GM19324 (cell line): ENCODE measurements at regions not wholly inside any gene's neighbourhood (a gene's known extent, or its start where the extent isn't known, plus 50 kb on each side); places are given as distances from the start of the nearest gene placed in this dataset.

Experiments used
- ATAC-seq: cut with Tn5 transposase; IDR thresholded peaks from one replicate; pipeline ENCODE4 v1.9.1; 2021; ENCODE audit warnings: mild to moderate bottlenecking, moderate library complexity; ENCODE audit not compliant: unreplicated experiment, low FRiP score

DNA sequence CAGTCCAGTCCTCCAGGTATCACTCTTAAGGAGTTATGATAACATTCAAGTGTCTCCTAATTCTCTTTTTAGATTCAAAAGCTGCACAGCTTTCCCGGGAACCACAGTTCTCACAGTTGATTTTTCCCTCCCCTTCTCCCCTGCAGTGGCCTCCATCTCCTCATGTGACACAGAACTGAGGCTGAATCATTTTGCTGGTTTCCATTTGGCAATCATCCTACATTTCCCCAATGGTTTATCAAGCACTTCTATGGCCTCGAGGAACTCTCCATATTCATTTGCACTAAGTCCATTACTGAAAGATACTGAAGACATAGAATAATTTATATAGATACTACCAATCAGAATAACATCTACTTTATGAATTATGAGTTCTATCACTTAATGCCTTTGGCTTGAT is 484.9 kb downstream of the GPAM start:
- no peak for ATAC-seq

DNA sequence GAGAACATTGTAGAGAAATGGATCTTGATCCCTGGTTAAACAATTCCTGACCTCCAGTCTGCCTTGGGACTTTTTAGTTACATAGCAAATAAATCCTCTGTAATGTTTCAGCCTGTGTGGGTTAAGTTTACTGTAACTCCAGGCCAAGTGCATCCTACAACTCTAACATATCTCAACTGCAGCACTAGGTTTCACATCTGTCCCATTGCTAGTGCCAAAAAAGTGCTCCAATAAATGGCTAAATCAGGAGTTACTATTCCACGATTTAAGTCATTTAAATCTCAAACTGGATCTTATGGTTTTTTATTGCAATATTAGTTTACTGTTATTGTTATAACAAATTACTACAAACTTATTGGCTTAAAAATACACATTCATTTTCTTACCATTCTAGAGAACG is 479.6 kb downstream of the GPAM start:
- ATAC-seq, result no peak

DNA sequence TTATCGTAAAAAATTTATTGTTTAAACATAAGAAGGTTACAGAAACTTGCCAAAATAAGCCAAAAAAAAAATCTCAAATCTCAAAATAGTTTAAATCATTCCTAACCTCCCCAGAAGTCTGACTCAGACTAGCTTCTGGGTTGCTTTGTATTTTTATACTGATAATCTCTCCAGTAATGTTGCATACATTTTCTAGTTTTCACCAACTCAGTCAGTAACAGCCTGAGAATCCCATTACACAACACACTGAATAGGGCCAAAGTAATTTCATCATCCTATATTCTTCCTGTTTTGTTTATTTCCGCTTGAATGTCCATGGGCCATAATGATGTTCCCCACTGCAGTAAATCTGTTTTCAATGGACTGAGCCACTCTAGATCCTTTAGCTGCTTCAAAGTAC is 478.5 kb downstream of the GPAM start:
- no peak for ATAC-seq

DNA sequence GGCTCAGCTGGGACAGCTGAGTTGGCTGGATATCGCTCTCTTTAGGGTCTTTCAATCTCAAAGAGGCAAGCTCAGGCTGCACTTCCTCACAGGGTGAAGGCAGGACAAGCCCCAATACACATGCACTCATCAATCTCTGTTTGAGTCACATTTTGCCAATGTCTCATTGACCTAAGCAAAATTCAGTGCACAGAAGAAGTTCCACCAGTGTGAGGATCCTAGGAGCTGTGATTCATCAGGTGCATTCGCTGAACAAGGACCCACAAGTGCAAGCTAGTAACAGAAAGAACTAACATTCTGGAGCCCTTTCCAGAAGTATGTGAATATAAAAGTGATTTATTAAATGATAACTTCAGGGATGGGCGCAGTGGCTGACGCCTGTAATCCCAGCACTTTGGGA is 477.2 kb downstream of the GPAM start:
- ATAC-seq, result no peak

DNA sequence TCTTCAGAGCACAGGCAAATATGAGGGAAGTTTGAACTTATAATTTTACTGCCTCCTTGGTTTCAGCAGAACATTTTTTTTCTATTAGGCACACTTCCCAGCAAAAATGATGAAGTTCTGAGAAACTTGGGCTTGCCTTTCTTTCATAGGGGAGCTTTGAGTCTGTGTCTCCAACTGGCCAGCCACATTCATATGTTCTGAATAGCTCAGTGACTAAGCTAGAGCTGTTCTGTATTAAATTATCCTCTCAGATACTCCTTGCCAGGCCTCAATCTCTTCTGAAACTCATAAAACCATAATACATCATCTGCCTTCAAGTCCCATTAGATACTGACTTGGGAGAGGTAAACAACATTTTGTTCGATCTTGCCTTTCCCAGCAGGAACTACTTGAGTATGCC is 476.5 kb downstream of the GPAM start:
- no peak for ATAC-seq

DNA sequence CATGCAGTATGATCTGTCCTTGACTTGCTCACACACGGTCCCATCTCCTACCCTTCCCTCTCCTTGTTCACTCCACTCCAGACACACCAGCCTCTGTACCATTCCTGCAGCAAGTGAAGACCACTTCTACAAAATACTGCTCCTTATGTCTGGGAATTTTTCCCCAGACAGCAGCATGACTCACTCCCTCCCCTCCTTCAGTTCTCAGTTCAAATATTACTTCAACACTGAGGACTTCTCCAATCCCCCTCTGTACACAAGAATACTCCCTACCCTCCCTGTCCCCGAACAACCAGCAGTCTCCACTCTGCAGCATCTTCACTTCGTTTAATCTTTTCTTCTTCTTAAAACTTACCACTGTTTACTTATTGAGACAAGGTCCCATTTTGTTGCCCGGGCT is 474.0 kb downstream of the GPAM start:
- no peak for ATAC-seq

DNA sequence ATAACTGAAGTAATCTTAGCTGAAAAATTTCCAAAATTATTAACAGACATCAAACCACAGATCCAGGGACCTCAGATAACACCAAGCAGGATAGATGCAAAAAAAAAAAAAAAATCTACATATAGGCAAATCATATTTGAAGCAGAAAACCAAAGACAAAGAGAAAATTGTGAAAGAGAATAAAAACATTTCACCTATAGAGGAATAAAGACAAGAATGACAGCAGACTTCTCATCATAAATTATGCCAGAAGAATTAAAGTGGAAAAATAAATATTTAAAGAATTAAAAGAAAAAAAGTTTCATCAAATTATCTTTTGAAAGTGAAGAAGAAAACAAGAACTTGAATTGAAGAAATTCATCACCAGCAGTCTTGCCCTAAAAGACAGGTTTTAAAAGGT is 467.5 kb downstream of the GPAM start:
- no peak for ATAC-seq

DNA sequence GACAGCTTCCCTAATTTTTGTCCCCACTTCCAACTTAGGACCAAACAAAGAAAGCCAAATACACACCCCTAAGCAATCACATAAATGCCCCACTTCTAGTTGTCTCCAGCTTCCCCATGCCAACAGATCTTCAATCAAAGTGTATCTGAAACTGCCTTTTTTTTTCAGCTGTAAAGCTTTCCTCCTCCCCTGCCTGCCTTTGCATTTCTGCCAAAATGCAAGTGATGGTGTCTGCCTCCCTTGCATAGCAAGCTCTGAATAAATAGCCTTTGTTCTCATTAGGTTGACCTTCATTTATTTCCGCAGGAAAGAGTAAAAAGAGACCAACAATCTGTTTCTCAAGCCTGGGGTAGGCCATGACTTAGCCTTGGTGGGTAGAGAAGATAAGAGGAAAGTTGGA is 459.4 kb downstream of the GPAM start:
- no peak for ATAC-seq

DNA sequence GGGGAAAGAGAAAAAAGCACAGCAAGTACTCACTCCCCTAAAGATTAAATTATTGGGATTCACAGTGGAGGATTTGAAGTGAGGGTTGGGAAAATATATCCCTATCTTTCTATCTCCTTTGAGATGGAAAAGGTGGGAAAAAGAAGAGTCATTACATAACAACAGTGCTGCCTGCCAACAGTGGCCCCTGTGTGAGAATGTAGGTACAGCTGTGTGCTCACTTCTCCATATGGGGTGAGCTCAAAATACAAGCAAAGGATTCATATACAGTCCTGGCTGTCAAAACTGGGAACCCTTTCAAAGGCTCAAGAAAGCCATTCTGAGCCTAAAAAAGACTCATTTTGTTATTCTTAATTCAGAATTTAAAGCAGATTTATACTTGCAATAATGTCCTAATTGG is 458.5 kb downstream of the GPAM start:
- ATAC-seq, result no peak

DNA sequence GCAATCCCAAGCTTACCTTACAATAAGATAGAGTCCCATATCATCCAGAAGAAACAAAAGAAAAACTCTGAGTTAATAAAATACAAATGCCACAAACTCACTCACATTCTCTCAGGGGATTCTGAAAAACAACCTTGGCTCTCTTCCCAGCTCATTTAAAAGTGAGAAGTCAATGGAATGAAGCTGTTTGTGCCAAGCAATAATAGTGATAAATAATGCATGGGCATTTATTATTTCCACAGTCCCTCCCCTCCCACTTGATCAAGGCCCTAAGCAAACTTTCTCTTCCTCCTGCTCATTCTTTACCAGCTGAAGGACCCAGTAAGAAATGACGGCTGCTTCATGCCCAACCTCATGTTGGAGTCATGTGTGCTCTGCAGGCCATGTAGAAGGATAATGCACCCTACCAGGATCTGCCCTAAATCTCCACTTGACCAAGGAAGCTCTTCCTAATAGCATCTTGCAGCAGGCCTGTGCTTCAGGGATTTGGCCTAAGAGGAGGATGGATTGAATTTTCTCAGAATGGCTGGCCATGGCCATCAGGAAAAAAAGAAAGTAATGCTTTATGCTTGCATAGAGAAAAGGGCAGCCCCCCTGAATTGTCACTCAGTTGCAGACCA is 451.3 kb downstream of the GPAM start:
- ATAC-seq, result no peak

DNA sequence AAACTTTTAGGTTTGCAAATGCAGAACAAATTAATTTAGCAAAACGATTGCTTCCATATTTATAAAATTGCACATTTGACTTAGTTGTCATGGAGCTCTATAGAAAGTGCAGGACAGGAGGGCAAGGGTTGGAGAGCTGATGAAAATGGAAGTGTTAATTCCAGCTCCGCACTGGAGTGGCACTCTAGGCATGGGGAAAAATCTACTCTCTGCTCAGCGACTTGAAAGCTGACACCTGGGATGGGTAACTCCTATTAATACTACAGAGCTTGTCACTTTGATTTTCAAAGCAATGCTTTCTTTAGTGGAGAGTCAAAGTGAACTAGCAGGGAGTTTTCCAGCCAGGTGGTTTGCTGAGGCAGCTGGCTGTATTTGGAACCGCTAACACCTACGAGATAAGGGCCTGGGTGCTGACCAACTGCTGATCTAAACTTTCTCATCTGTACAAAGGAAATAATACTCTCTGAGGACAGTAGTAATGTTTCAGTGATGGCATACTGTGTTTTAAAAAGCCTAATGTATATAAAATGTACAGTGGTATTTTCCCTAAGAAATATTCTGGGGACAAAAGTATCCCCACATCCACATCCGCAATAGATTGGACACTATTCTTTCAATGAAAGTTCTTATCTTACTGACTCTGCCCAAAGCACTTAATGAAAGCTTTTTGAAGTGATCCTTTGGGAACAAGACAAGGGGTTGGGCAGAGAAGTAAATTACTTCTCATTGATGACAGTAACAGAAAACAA is 444.3 kb downstream of the GPAM start:
- no peak for ATAC-seq

DNA sequence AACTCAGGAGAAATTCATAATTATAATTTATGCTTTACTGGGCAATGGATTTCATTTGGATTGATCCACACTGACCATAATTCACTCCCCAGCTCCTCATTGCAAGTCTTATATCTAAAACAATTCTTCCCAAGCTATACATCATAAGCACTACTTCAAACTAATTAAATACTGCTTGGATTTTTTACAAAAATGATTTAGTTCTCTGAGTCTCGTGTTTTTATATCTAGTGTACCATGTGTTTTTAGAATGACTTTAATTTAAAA is 443.8 kb downstream of the GPAM start:
- ATAC-seq, result no peak

DNA sequence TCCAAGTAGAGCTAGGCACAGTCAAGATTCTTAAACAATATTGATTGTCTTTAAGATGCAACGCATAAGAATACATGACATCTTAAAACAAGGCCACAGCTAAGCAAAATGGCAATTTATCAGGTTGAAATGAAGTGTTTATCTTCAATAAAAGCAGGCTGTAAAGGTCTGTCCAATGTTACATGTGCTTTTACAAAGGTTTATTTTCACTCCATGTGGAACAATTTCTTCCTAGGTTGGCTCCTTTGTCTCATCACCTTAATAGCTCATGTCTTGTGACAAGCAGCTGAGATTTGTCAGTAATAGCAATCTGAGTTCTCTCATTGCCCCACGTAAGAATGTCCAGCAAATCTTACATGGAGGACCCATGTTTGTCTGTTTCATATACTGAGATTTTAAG is 437.6 kb downstream of the GPAM start:
- no peak for ATAC-seq

DNA sequence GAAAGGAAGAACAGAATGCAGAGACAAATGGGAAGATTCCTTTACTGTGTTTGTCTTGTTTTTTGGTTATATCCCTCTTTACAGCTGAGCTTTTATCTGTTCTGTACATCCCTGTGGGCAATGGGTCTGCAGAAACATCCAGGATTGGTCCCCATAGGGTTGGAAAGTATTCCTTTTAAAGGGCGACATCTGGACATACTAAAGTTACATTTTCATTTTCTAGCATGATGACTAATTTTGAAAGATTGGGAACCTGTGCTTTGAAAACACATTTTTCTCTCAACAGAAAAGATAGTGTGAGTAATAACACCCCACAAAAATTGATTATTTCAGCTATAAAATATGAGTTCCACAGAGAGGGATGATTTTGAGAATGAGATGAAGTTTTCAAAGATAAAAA is 435.8 kb downstream of the GPAM start:
- no peak for ATAC-seq

DNA sequence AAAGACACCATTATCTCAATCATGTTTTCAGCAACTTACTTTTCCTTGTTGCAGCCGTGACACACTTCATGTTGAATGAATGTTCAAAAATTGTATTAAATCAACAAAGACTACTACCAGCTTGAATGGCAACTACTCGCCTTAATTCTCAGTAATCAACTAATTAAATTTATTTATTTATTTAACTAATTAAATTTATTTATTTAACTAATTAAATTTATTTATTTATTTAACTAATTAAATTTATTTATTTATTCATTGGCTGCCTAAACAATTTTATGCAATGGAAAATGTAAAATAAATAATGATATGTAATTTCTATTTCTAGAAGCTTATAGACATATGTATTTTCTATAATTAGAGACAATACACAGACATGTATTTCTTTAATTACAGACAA is 435.4 kb downstream of the GPAM start:
- ATAC-seq, result no peak

DNA sequence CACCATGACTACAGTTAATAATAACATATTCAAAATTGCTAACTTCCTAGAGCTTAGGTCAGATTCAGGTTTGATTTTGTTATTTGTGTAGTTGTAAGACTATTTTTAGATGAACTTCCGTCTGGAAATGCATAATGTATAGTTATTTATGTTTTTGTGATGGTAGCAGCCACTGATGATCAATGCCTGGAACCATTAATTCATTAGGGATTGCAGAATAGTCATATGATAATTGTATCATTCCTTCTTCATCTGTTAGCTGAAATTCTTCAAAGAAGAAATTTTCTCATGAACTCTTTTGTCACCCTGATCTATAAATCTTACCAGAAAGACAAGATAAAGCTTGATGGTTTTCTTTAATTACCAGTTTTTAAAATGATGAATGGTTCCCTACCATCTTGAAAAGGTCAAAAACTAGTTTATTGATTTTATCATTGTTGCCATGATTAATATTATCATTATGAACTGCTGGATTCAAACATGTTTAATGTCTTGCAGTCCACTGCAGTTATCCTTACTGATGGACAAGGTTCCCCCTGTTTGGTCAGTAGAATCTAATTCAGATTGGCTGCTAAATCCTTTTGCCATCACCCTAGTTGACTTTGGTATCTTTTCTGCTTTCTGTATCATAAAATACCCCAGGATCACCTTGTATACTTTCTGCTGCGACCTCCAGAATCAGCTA is 433.3 kb downstream of the GPAM start:
- no peak for ATAC-seq

DNA sequence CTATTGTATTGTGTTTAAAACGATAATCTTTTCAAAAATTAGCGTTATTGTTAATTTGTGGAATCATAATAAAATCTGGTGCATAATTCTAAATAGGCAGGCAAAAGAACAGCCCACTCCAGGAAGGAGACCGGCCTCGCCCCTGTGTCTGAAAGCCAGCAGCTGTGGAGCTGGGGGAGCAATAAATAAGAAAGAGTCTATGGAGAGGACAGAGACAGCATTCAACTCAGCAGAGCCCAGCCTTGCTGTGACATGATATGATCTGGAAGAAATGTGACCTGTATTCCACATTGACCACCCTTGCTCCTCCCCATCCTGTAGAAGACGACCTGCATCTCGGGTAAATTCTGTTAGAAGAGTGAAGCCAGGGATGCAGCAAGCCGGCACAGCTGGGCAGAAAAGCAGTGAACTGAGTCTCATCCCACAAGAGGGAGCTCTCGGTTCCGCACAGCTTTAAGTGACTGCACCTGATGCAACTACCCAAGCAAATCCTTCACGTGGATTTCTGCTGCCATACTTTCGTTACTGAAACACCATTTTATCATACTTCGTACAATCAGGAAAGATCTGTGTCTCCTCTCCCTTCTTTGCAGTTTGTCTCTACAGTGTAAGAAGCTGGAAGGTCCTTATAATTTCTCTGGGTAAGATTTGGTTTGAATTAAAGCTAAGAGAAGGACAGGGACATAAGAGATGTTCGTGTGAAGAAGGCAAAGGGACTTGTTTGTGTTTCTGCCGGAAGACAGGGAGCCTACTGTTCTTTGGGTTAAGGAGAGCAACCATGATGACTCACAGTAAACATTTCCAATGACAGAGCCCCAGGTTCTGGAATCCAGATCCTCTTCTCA is 427.1 kb downstream of the GPAM start:
- ATAC-seq, result no peak

DNA sequence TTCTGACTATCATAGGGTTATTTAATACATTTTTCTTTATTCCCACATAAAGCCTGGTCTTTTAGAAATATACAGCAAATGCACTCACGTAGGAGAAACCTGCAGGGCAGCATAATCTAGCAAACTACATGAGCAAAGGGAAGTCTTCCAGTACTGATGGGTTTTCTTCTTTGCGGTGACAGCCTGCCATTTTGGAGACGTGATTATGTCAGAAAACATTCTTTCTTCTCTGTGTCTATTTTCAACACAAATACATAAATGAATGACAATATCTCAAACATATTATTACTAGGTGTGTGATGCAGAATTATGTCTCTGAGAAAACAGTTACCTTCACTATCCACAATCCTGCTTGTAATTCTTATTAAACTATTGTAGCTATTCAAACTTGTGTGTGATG is 425.0 kb downstream of the GPAM start:
- ATAC-seq, result no peak

DNA sequence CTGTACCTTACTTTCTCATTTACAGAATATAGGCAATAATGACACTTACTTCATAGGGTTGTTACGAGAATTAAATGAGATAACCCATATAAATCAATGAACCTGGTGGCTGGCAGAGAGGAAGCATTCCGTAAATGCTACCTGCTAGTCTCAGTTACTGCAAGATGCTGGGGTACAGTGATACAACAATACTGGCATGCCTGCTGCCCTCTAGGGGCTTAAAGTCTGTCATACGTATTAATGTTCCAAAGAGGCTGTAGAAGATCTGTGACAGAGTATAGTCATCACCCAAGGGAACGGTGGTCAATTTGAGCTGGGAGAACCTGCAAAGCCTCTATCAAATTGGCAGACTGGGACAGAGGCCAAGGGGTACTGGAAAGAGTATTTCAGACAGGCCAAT is 421.5 kb downstream of the GPAM start:
- no peak for ATAC-seq

DNA sequence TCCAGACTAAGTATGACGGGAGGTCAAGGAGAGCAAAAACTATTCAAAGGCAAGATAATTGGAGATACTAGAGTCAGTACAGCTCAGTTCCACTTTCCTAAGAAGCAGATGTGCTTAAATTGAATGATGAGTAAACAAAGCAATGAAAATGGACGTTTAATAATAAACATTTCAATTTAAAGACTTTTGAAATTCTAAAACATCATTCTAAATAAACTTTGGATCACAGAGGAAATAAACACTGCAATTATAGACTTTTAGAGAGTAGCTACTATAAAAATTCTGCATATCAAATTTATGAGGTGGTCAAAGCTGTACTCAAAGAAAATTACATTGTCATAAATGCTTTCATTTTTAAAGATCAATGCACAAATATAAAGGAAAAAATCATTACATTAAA is 418.3 kb downstream of the GPAM start:
- no peak for ATAC-seq

DNA sequence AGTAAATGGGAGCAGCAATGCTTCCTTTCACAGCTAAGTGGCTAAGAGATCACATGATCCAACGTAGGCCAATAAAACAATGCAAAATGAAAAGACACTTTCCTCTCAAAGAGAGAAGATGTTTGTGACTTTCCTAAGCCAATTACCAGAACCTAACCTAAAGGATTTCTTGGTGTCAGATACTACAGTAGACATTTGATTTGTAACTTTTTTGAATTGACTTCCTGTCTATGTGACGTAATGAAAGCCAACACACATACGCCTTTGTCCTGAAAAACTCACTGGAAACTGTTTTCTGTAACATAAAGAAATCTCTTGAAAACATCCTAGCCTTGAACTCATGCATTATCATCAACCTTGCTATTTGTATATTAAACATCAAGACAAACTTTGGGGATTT is 417.1 kb downstream of the GPAM start:
- ATAC-seq, result no peak
